Loucy (cell line): ENCODE measurements at regions not wholly inside any gene's neighbourhood (a gene's known extent, or its start where the extent isn't known, plus 50 kb on each side); places are given as distances from the start of the nearest gene placed in this dataset.

Experiments used
- H2AFZ ChIP-seq: fragments of 200-600 bp; sonication (generic); 2 replicates; pipeline ENCODE4 v1.6.0; 2016; ENCODE audit warnings: antibody characterized with exemption, mild to moderate bottlenecking, low read length, moderate library complexity
- H3F3A ChIP-seq: fragments of 200-600 bp; 2 replicates; pipeline ENCODE4 v1.6.0; 2016; ENCODE audit warnings: antibody characterized with exemption, low read depth, mild to moderate bottlenecking
- H3K27me3 ChIP-seq: fragments of 200-600 bp; sonication (generic); 2 replicates; pipeline ENCODE4 v1.6.1; 2014; ENCODE audit warnings: low read length, mild to moderate bottlenecking; ENCODE audit not compliant: insufficient read depth, poor library complexity, severe bottlenecking
- H3K36me3 ChIP-seq: fragments of 200-600 bp; sonication (generic); 2 replicates; pipeline ENCODE4 v1.6.1; 2016; ENCODE audit warnings: low read length; ENCODE audit not compliant: insufficient read depth
- H3K4me1 ChIP-seq: fragments of 200-600 bp; sonication (generic); 2 replicates; pipeline ENCODE4 v1.5.1; 2014; ENCODE audit warnings: low read length, mild to moderate bottlenecking; ENCODE audit not compliant: insufficient read depth, poor library complexity, severe bottlenecking
- H3K4me2 ChIP-seq: fragments of 200-600 bp; sonication (generic); 2 replicates; pipeline ENCODE4 v1.6.0; 2014; ENCODE audit warnings: antibody characterized with exemption, low read length, low read depth, mild to moderate bottlenecking; ENCODE audit not compliant: poor library complexity, severe bottlenecking
- H3K4me3 ChIP-seq: fragments of 200-600 bp; sonication (generic); 2 replicates; pipeline ENCODE4 v1.5.1; 2014; ENCODE audit warnings: low read length, mild to moderate bottlenecking, mixed read lengths; ENCODE audit not compliant: poor library complexity, severe bottlenecking
- H3K79me2 ChIP-seq: fragments of 200-600 bp; sonication (generic); 2 replicates; pipeline ENCODE4 v1.6.1; 2014; ENCODE audit warnings: low read length; ENCODE audit not compliant: insufficient read depth
- H3K9ac ChIP-seq: fragments of 200-600 bp; sonication (generic); 2 replicates; pipeline ENCODE4 v1.6.0; 2014; ENCODE audit warnings: mild to moderate bottlenecking, low read depth, low read length, moderate library complexity; ENCODE audit not compliant: poor library complexity, severe bottlenecking
- H3K9me2 ChIP-seq: fragments of 200-600 bp; sonication (generic); replicated peaks from 2 replicates; pipeline ENCODE4 v1.6.1; 2016; ENCODE audit warnings: low read depth, low read length, mixed read lengths
- H3K9me3 ChIP-seq: fragments of 200-600 bp; sonication (generic); 2 replicates; pipeline ENCODE4 v1.6.1; 2014; ENCODE audit warnings: mild to moderate bottlenecking, antibody characterized with exemption, low read length, low read depth; ENCODE audit not compliant: insufficient read depth
- H4K20me1 ChIP-seq: fragments of 200-600 bp; sonication (generic); 2 replicates; pipeline ENCODE4 v1.6.0; 2014; ENCODE audit warnings: antibody characterized with exemption, low read length, mild to moderate bottlenecking; ENCODE audit not compliant: insufficient read depth, poor library complexity, severe bottlenecking
- EZH2phosphoT487 ChIP-seq: fragments of 200-600 bp; IDR thresholded peaks from 2 replicates; pipeline ENCODE4 v1.6.1; 2018; ENCODE audit warnings: antibody characterized with exemption, mild to moderate bottlenecking, moderate library complexity, borderline replicate concordance
- TF ChIP-seq, protein P1 (sequence below): fragments of 200-600 bp; sonication (generic); conservative IDR thresholded peaks from 2 replicates; pipeline ENCODE4 v1.5.1; 2014; ENCODE audit warnings: mild to moderate bottlenecking, antibody characterized with exemption, low read length

DNA sequence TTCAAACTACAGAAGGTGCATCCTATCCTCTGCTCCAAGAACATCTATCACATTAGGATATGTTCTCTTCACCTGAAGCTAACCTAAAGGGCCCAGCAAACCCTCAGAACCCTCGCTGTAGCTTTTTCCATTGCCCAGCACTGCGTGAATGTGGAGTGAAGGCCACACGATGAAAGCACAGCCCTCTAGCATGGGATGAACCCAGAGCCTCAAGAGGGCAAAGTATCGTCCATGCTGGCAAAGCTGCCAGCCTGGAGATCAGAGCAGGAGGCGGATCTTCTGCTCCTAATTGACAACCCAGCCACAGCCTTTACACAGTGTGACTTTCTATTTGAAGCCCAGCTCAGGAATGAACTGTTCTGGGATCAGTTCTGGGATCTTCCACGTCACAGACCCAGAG is 65.1 kb upstream of the USP47 start:
- TF ChIP-seq, protein P1, sequence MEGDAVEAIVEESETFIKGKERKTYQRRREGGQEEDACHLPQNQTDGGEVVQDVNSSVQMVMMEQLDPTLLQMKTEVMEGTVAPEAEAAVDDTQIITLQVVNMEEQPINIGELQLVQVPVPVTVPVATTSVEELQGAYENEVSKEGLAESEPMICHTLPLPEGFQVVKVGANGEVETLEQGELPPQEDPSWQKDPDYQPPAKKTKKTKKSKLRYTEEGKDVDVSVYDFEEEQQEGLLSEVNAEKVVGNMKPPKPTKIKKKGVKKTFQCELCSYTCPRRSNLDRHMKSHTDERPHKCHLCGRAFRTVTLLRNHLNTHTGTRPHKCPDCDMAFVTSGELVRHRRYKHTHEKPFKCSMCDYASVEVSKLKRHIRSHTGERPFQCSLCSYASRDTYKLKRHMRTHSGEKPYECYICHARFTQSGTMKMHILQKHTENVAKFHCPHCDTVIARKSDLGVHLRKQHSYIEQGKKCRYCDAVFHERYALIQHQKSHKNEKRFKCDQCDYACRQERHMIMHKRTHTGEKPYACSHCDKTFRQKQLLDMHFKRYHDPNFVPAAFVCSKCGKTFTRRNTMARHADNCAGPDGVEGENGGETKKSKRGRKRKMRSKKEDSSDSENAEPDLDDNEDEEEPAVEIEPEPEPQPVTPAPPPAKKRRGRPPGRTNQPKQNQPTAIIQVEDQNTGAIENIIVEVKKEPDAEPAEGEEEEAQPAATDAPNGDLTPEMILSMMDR: no peak
- no peak for TF ChIP-seq EZH2phosphoT487
- no peaks in the 10 kb centered on the region for H3K27me3 ChIP-seq

DNA sequence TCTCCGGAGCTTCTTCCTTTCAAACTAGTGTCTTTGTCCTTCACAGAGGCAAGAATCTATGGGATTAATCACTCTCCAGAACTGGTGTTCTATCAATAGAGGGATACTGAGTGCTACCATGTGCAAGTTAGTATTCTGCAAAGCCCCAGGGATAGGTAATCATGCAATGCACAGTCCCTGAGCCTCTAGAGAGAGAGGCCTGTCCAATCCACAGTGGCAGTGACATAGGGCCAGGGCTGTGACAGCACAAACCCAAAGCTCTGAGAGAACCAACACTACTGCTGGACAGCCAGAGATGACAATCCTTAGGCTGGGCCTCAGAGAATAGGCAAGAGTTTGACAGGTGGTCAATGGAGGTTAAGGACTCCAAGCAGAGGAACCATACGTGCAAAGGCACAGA is 66.8 kb upstream of the USP47 start:
- Histone ChIP-seq H3K4me3 (no peak overlapping the region), H3K9me2 (no peaks in the 10 kb centered on the region), H3F3A (no peaks in the 10 kb centered on the region), H3K9ac (no peak overlapping the region), H2AFZ (no peak overlapping the region), H4K20me1 (no peaks in the 10 kb centered on the region), H3K4me1 (no peaks in the 10 kb centered on the region), H3K4me2 (no peak overlapping the region), H3K9me3 (no peaks in the 10 kb centered on the region), H3K27me3 (no peaks in the 10 kb centered on the region), H3K79me2 (no peaks in the 10 kb centered on the region), H3K36me3 (no peaks in the 10 kb centered on the region)
- TF ChIP-seq, protein P1: no peak
- no peak for TF ChIP-seq EZH2phosphoT487

More for the DNA sequence above, 65.1 kb upstream of the USP47 start:
- H3K4me2 ChIP-seq: no peak overlapping the region
- H3K9me3 ChIP-seq: no peaks in the 10 kb centered on the region
- no peaks in the 10 kb centered on the region for H3K9me2 ChIP-seq
- H4K20me1 ChIP-seq: no peaks in the 10 kb centered on the region
- H3K4me3 ChIP-seq: no peak overlapping the region
- H2AFZ ChIP-seq: no peak overlapping the region
- H3F3A ChIP-seq: no peaks in the 10 kb centered on the region
- H3K4me1 ChIP-seq: no peaks in the 10 kb centered on the region
- no peaks in the 10 kb centered on the region for H3K79me2 ChIP-seq
- no peak overlapping the region for H3K9ac ChIP-seq
- H3K36me3 ChIP-seq: no peaks in the 10 kb centered on the region

DNA sequence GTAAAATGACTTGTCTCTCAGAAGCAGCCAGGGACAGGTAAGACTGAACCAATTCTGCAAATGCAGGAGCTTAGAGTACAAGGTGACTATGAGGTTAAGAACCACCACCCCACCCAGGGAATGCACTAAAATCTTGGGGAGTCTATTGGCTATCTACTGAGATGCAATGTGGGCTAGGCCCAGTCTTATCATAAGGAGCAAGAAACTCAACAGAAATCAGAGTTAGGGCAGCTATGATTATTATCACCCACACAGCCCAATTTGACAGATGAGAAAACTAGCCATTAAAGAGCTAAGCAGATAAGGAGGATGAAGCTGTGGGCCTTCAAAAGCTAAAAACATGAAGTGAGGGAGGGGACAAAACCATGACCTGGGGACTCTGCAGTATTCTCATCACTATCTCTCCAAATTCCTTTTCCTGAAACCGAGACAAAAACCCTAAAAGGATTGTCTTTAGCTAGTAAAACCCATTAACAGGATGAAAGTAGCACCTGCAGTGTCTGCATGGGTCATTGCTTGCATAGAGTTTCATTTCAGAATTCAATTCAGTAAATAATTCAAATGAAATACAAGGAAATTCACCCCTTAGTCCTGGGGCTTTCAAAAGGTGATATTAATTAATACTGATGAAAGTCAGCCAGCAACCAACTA is 68.8 kb upstream of the USP47 start:
- Histone ChIP-seq H3K4me2 (no peak overlapping the region), H2AFZ (no peak overlapping the region), H3K9ac (no peak overlapping the region), H3K9me2 (no peaks in the 10 kb centered on the region), H3F3A (no peaks in the 10 kb centered on the region), H4K20me1 (no peaks in the 10 kb centered on the region), H3K4me3 (no peak overlapping the region), H3K79me2 (no peaks in the 10 kb centered on the region), H3K9me3 (no peaks in the 10 kb centered on the region), H3K4me1 (no peaks in the 10 kb centered on the region), H3K27me3 (no peaks in the 10 kb centered on the region), H3K36me3 (no peaks in the 10 kb centered on the region)
- TF ChIP-seq, protein P1: no peak
- no peak for TF ChIP-seq EZH2phosphoT487
